Osteoblast (primary cell): ENCODE measurements at regions not wholly inside any gene's neighbourhood (a gene's known extent, or its start where the extent isn't known, plus 50 kb on each side); places are given as distances from the start of the nearest gene placed in this dataset.

Experiments used
- DNase-seq: peaks from one replicate; pipeline ENCODE4 v3.0.0; 2011; ENCODE audit warnings: low spot score, mixed read lengths; ENCODE audit not compliant: insufficient read length; ENCODE audit errors: missing footprints
- H2AFZ ChIP-seq: 2 replicates; pipeline ENCODE4 v1.6.0; 2011; ENCODE audit warnings: mild to moderate bottlenecking, low read length
- H3K27ac ChIP-seq: 2 replicates; pipeline ENCODE4 v1.5.1; 2011; ENCODE audit warnings: mild to moderate bottlenecking, low read depth, low read length, moderate library complexity
- H3K27me3 ChIP-seq: 2 replicates; pipeline ENCODE4 v1.6.0; 2012; ENCODE audit warnings: mild to moderate bottlenecking, control low read depth, inconsistent platforms, low read length, moderate library complexity; ENCODE audit not compliant: insufficient read depth
- H3K36me3 ChIP-seq: 2 replicates; pipeline ENCODE4 v1.5.1; 2011; ENCODE audit warnings: mild to moderate bottlenecking, low read length, control low read depth, moderate library complexity; ENCODE audit not compliant: insufficient read depth
- H3K4me1 ChIP-seq: 2 replicates; pipeline ENCODE4 v1.5.1; 2011; ENCODE audit warnings: mild to moderate bottlenecking, low read length, control low read depth, moderate library complexity; ENCODE audit not compliant: insufficient read depth
- H3K4me2 ChIP-seq: 2 replicates; pipeline ENCODE4 v1.6.0; 2011; ENCODE audit warnings: mild to moderate bottlenecking, low read length; ENCODE audit not compliant: insufficient read depth
- H3K4me3 ChIP-seq: fragments of 200-600 bp; sonication (generic); 3 replicates; pipeline ENCODE4 v1.5.1; 2012; ENCODE audit warnings: mild to moderate bottlenecking, low read length, inconsistent platforms; ENCODE audit not compliant: insufficient read depth
- H3K79me2 ChIP-seq: 2 replicates; pipeline ENCODE4 v1.6.0; 2012; ENCODE audit warnings: mild to moderate bottlenecking, low read length, control low read depth, inconsistent platforms; ENCODE audit not compliant: insufficient read depth
- H3K9me3 ChIP-seq: 2 replicates; pipeline ENCODE4 v1.5.1; 2011; ENCODE audit warnings: low read depth, low read length, control low read depth
- H4K20me1 ChIP-seq: 2 replicates; pipeline ENCODE4 v1.6.0; 2012; ENCODE audit warnings: mild to moderate bottlenecking, low read length, control low read depth; ENCODE audit not compliant: insufficient read depth
- TF ChIP-seq, protein P1 (sequence below): IDR thresholded peaks from 2 replicates; pipeline ENCODE4 v1.5.1; 2011; ENCODE audit warnings: mild to moderate bottlenecking, low read depth, low read length, moderate library complexity; ENCODE audit errors: extremely low read depth

DNA sequence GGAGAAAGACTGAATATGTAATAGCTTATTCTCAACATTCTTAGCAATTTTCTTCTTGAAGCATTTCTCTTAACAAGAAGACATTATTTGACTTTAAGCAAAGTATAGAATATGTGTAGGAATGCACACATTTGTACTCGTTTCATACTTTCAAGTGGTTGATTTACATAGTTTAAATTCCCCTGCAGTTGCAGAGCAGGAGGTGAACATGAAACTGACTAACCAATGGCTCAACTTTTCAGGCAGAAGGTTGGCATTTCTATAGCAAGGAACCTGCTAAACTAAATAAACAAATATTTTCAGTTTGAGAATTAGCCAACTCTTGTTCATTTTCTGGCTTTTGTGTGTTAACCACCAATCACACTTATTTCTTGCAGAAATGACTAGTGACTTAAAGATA is 145.4 kb upstream of the MYO16 start:
- no peak overlapping the region for H3K27ac ChIP-seq
- H2AFZ ChIP-seq: no peak overlapping the region
- no peaks in the 10 kb centered on the region for H3K9me3 ChIP-seq
- no peak for DNase-seq
- TF ChIP-seq, protein P1, sequence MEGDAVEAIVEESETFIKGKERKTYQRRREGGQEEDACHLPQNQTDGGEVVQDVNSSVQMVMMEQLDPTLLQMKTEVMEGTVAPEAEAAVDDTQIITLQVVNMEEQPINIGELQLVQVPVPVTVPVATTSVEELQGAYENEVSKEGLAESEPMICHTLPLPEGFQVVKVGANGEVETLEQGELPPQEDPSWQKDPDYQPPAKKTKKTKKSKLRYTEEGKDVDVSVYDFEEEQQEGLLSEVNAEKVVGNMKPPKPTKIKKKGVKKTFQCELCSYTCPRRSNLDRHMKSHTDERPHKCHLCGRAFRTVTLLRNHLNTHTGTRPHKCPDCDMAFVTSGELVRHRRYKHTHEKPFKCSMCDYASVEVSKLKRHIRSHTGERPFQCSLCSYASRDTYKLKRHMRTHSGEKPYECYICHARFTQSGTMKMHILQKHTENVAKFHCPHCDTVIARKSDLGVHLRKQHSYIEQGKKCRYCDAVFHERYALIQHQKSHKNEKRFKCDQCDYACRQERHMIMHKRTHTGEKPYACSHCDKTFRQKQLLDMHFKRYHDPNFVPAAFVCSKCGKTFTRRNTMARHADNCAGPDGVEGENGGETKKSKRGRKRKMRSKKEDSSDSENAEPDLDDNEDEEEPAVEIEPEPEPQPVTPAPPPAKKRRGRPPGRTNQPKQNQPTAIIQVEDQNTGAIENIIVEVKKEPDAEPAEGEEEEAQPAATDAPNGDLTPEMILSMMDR: no peak
- H3K4me2 ChIP-seq: no peak overlapping the region
- no peaks in the 10 kb centered on the region for H3K27me3 ChIP-seq
- H3K36me3 ChIP-seq: no peaks in the 10 kb centered on the region
- H3K79me2 ChIP-seq: no peaks in the 10 kb centered on the region
- H3K4me3 ChIP-seq: no peak overlapping the region
- H4K20me1 ChIP-seq: no peaks in the 10 kb centered on the region
- no peaks in the 10 kb centered on the region for H3K4me1 ChIP-seq

DNA sequence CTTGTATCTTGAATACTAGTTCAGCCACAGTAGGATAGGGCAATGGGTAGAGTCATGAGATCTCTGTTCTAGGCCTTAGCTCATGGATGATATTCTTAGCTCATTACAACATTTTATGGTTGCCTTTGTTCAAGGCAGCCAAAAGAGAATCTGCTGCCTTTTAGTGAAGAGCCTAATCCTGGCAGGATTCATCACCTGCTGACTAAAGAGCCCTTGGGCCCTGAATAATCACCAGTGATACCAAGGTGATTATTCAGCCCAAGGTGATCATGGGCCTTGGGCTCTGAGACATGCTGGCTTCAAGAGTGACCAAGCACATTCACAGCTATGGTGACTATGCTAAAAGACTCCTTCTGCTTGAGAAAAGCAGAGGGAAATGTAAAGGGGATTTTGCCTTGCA is 143.3 kb upstream of the MYO16 start:
- H3K4me1 ChIP-seq: no peaks in the 10 kb centered on the region
- no peaks in the 10 kb centered on the region for H3K27me3 ChIP-seq
- H2AFZ ChIP-seq: no peak overlapping the region
- TF ChIP-seq, protein P1: no peak
- H3K36me3 ChIP-seq: no peaks in the 10 kb centered on the region
- H3K9me3 ChIP-seq: no peaks in the 10 kb centered on the region
- no peak overlapping the region for H3K27ac ChIP-seq
- H4K20me1 ChIP-seq: no peaks in the 10 kb centered on the region
- no peak overlapping the region for H3K4me3 ChIP-seq
- H3K4me2 ChIP-seq: no peak overlapping the region
- no peak for DNase-seq
- no peaks in the 10 kb centered on the region for H3K79me2 ChIP-seq

DNA sequence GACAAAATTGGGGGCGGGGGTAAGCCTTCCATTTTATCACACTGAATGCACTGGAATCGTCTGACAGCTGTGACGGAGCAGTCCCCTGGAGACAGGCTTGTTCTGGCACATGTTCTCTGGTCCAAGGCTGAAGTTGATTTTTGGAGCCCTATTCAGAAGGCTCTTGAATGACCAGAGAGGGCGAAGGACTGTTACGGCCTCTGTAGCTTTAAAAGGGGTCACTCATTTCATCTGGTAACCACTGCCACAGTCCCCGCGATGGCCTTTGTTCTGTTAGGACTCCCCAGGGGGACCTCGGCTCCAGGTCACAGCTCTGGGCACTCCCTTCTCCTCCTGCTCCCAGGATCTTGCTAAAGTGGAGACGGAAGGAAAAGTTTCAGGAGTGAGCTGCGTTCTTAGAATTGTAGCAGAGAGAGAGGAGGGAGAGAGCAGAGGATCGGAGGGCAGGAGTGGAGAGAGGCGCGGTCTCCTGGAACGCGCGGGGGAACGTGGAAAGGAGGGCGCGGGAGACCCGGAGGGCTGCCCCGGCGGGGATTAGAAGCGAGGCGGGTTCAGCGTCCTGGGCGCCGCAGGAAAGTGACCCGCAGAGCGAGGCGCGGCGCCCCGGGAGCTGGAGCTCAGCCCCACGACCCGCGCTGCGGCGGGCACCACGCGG is 134.3 kb upstream of the MYO16 start:
- Histone ChIP-seq H3K27me3 (no peaks in the 10 kb centered on the region), H3K79me2 (no peaks in the 10 kb centered on the region), H3K4me2 (no peak overlapping the region), H3K36me3 (no peaks in the 10 kb centered on the region), H3K27ac (no peak overlapping the region), H3K9me3 (no peaks in the 10 kb centered on the region), H3K4me3 (no peak overlapping the region), H3K4me1 (no peaks in the 10 kb centered on the region), H2AFZ (no peak overlapping the region), H4K20me1 (no peaks in the 10 kb centered on the region)
- no peak for DNase-seq
- TF ChIP-seq, protein P1: no peak

DNA sequence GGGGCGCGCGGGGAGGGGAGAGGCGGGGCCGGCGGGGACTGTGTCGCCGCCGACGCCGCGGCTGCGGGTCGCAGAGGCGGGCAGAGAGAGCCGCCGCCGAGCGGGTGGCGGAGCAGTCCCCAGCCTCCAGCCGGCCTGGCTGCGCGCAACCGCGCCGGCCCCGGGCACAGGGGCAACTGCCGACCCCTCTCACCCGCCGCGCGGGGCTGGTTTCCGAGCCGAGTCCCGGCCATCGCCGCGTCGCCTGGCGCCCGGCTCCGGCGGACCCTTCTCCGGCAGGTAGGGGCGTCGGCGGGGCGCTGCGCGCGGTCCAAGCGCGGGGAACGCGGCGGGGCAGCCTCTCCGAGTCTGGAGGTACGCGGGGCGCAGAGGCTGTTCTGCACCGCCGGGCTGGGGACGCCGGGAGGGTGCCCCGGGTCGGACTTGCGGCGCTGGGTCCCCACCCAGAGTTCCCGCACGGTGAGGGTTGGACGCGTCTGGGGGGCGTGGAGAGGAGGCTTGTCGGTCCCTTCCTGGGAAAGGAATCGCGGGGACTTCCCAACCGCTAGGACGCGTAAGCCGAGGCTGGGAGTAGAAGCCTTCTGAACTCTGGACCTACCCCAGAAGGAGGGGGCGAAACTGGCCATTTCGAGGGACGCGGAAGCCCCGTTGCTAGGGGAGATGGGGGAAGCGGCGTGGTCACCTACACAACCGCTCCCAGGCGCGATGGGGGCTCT is 133.6 kb upstream of the MYO16 start:
- Histone ChIP-seq H3K79me2 (no peaks in the 10 kb centered on the region), H4K20me1 (no peaks in the 10 kb centered on the region), H3K4me1 (no peaks in the 10 kb centered on the region), H3K27ac (no peak overlapping the region), H3K9me3 (no peaks in the 10 kb centered on the region), H3K4me2 (no peak overlapping the region), H3K27me3 (no peaks in the 10 kb centered on the region), H3K36me3 (no peaks in the 10 kb centered on the region), H2AFZ (no peak overlapping the region), H3K4me3 (no peak overlapping the region)
- TF ChIP-seq, protein P1: no peak
- no peak for DNase-seq
